HepG2 (cell line): ENCODE measurements at regions not wholly inside any gene's neighbourhood (a gene's known extent, or its start where the extent isn't known, plus 50 kb on each side); places are given as distances from the start of the nearest gene placed in this dataset.
"Not testable (repeated sequence)": the region's sequence is repeated elsewhere in the genome, so short reads cannot be mapped to it uniquely, and the experiment has no call there.

Experiments used
- ATAC-seq: fragments of 200-7000 bp; cut with Tn5 transposase; 3 replicates; pipeline ENCODE4 v1.9.1; 2020; ENCODE audit warnings: mild to moderate bottlenecking, moderate library complexity
- BruUV-seq: library from RNA; stranded (reverse); fragments of 400-500 nt; replicated peaks from 2 replicates; lab custom pipeline; 2021; lab: Mats Ljungman, UMichigan
- CTCF ChIA-PET: fragments of 300-600 bp; formaldehyde crosslinking; extraction: SDS; loops from one replicate; lab custom pipeline; 2021; ENCODE audit warnings: low total read pairs, inconsistent platforms, low intra/inter-chr PET ratio; lab: Yijun Ruan, JAX
- POLR2A ChIA-PET: fragments of 350-600 bp; sonication (Branson Sonifier 250); formaldehyde crosslinking; loops from one replicate; lab custom pipeline; 2020; ENCODE audit warnings: antibody characterized with exemption, inconsistent platforms; lab: Yijun Ruan, JAX
- DNase-seq: peaks from one replicate; pipeline ENCODE4 v3.0.0-alpha.2; 2015; ENCODE audit warnings: low spot score
- FAIRE-seq: peaks from 3 replicates; lab custom pipeline; 2011; peaks lifted over from hg19 to GRCh38; lab: Jason Lieb, UNC
- H2AFZ ChIP-seq: one replicate; pipeline ENCODE4 v1.6.1; 2011; ENCODE audit warnings: low read length, inconsistent platforms
- H3K27ac ChIP-seq: fragments of 300-600 bp; 3 replicates; pipeline ENCODE4 v1.8.0; 2011; ENCODE audit warnings: mixed run types, mild to moderate bottlenecking, mixed read lengths, low read length, inconsistent platforms; ENCODE audit not compliant: insufficient read depth; ENCODE audit errors: extremely low read length
- H3K27me3 ChIP-seq, 2 experiments: fragments of 200-600 bp in 1 of 2; 2 replicates in 1 of 2; 3 replicates in 1 of 2; pipeline versions ENCODE4 v1.6.0 to v1.8.0; 2011; ENCODE audit warnings: low read length in 2 of 2, mild to moderate bottlenecking in 2 of 2, moderate library complexity in 2 of 2, inconsistent platforms in 1 of 2; ENCODE audit not compliant: insufficient read depth in 2 of 2, control insufficient read depth in 1 of 2
- H3K36me3 ChIP-seq, 2 experiments: fragments of 200-600 bp in 1 of 2; replicated peaks in 1 of 2; 2 replicates in 1 of 2; 3 replicates in 1 of 2; pipeline versions ENCODE4 v1.5.1 to v1.8.0; 2011; ENCODE audit warnings: low read length in 2 of 2, inconsistent platforms in 1 of 2; ENCODE audit not compliant: insufficient read depth in 2 of 2, control insufficient read depth in 1 of 2
- H3K4me1 ChIP-seq: 2 replicates; pipeline ENCODE4 v1.5.1; 2012; ENCODE audit warnings: low read length, inconsistent platforms; ENCODE audit not compliant: insufficient read depth
- H3K4me2 ChIP-seq: 2 replicates; pipeline ENCODE4 v1.6.0; 2011; ENCODE audit warnings: low read depth, low read length, inconsistent platforms
- H3K4me3 ChIP-seq, 3 experiments: fragments of 200-600 bp in 1 of 3; sonication (generic), shearing (Covaris generic) in 1 of 3; replicated peaks in 1 of 3; 2 replicates each; pipeline ENCODE4 v1.5.1; 2011 to 2016; ENCODE audit warnings: low read length in 3 of 3, inconsistent platforms in 2 of 3, low read depth in 2 of 3, mild to moderate bottlenecking in 2 of 3, control low read depth in 1 of 3, mixed read lengths in 1 of 3; ENCODE audit not compliant: insufficient read depth in 1 of 3
- H3K79me2 ChIP-seq: one replicate; pipeline ENCODE4 v1.6.1; 2011; ENCODE audit warnings: low read length, inconsistent platforms; ENCODE audit not compliant: insufficient read depth
- H3K9ac ChIP-seq: 2 replicates; pipeline ENCODE4 v1.6.0; 2011; ENCODE audit warnings: mild to moderate bottlenecking, low read depth, low read length, inconsistent platforms; ENCODE audit not compliant: insufficient read depth
- H3K9me3 ChIP-seq: 2 replicates; pipeline ENCODE4 v1.5.1; 2012; ENCODE audit warnings: mild to moderate bottlenecking, low read length
- H4K20me1 ChIP-seq: 2 replicates; pipeline ENCODE4 v1.6.0; 2011; ENCODE audit warnings: inconsistent platforms, mild to moderate bottlenecking, low read length, moderate library complexity; ENCODE audit not compliant: insufficient read depth
- CENPX ChIP-seq: sonication (generic); formaldehyde crosslinking; IDR thresholded peaks from 2 replicates; pipeline ENCODE4 v1.9.0; 2021; ENCODE audit warnings: mild to moderate bottlenecking, missing genetic modification reagents, moderate library complexity
- GABPA ChIP-seq, 2 experiments: IDR thresholded peaks; 2 replicates each; pipeline ENCODE4 v1.6.1; 2011 to 2016; ENCODE audit warnings: low read depth in 2 of 2, low read length in 1 of 2, missing biosample characterization in 1 of 2, missing genetic modification characterization in 1 of 2
- HOXD1 ChIP-seq: sonication (generic); formaldehyde crosslinking; IDR thresholded peaks from 2 replicates; pipeline ENCODE4 v1.5.0; 2020; ENCODE audit warnings: missing genetic modification reagents
- ISX ChIP-seq: sonication (generic); formaldehyde crosslinking; conservative IDR thresholded peaks from 2 replicates; pipeline ENCODE4 v1.5.0; 2020; ENCODE audit warnings: missing genetic modification reagents
- MAX ChIP-seq: IDR thresholded peaks from 2 replicates; pipeline ENCODE4 v1.6.1; 2012; ENCODE audit warnings: inconsistent platforms
- MLX ChIP-seq: IDR thresholded peaks from 2 replicates; pipeline ENCODE4 v1.6.1; 2016
- NR2C2 ChIP-seq: sonication (generic); formaldehyde crosslinking; IDR thresholded peaks from 2 replicates; pipeline ENCODE4 v1.4.0; 2020; ENCODE audit warnings: missing genetic modification reagents, mild to moderate bottlenecking, moderate library complexity, borderline replicate concordance
- ZBTB1 ChIP-seq: sonication (generic); formaldehyde crosslinking; IDR thresholded peaks from 2 replicates; pipeline ENCODE4 v1.4.0; 2020; ENCODE audit warnings: missing genetic modification reagents, borderline replicate concordance
- ZFP36L1 ChIP-seq: sonication (generic); formaldehyde crosslinking; IDR thresholded peaks from 2 replicates; pipeline ENCODE4 v1.8.0; 2022; ENCODE audit warnings: mild to moderate bottlenecking, missing genetic modification reagents, moderate library complexity
- ZMAT3 ChIP-seq: sonication (generic); formaldehyde crosslinking; conservative IDR thresholded peaks from 2 replicates; pipeline ENCODE4 v1.7.0; 2021; ENCODE audit warnings: missing genetic modification reagents
- ZNF180 ChIP-seq: sonication (generic); formaldehyde crosslinking; IDR thresholded peaks from 2 replicates; pipeline ENCODE4 v1.4.0; 2020; ENCODE audit warnings: low read depth, missing genetic modification reagents, borderline replicate concordance
- ZNF253 ChIP-seq: sonication (generic); formaldehyde crosslinking; IDR thresholded peaks from 2 replicates; pipeline ENCODE4 v1.8.0; 2022; ENCODE audit warnings: mild to moderate bottlenecking, missing genetic modification reagents, borderline replicate concordance
- ZNF678 ChIP-seq: sonication (generic); formaldehyde crosslinking; IDR thresholded peaks from 2 replicates; pipeline ENCODE4 v1.4.0; 2020; ENCODE audit warnings: mild to moderate bottlenecking, missing genetic modification reagents
- ZNF775 ChIP-seq: sonication (generic); formaldehyde crosslinking; IDR thresholded peaks from 2 replicates; pipeline ENCODE4 v1.4.0; 2020; ENCODE audit warnings: missing genetic modification reagents, mild to moderate bottlenecking, moderate library complexity, borderline replicate concordance
- WGBS: methylation state at CpG from one replicate; pipeline ENCODE4 v1.1.6; 2017; ENCODE audit warnings: low lambda C conversion rate; 5-methylcytosine and 5-hydroxymethylcytosine counted together
- in situ Hi-C: cut with HindIII; loops from 2 replicates; pipeline ENCODE4 v1.10.0; 2017; ENCODE audit warnings: low pct_unique_long_range_greater_than_20kb; ENCODE audit not compliant: extremely low pct_ligation_motif_present
- intact Hi-C: fragments of 100-400 bp; cut with micrococcal nuclease; formaldehyde crosslinking; loops from one replicate; pipeline ENCODE4 v1.10.0; 2022; ENCODE audit not compliant: unreplicated experiment
- TF ChIP-seq, protein P1 (sequence below): sonication (generic); formaldehyde crosslinking; IDR thresholded peaks from 2 replicates; pipeline ENCODE4 v1.5.1; 2020; ENCODE audit warnings: mild to moderate bottlenecking, missing genetic modification reagents, moderate library complexity

- POLR2A ChIA-PET, DNase-seq, H3K79me2 ChIP-seq, H3K4me3 ChIP-seq, H3K36me3 ChIP-seq, BruUV-seq, H3K4me2 ChIP-seq, H3K4me1 ChIP-seq, in situ Hi-C loops, H3K27ac ChIP-seq, intact Hi-C loops, H3K9me3 ChIP-seq, H4K20me1 ChIP-seq, H2AFZ ChIP-seq, H3K9ac ChIP-seq, CTCF ChIA-PET, ATAC-seq, FAIRE-seq: not testable (repeated sequence)
- 42% methylated on average over 13 of the region's 24 CpGs for WGBS
- peaks cover 2 to 19% of the 10 kb centered on the region in 2 experiments; a peak in 3 of 5 replicates for H3K27me3 ChIP-seq
Measured at GRCh38 chr1:4078091-4078962, 178.3 kb upstream of the C1orf174 start.

DNA sequence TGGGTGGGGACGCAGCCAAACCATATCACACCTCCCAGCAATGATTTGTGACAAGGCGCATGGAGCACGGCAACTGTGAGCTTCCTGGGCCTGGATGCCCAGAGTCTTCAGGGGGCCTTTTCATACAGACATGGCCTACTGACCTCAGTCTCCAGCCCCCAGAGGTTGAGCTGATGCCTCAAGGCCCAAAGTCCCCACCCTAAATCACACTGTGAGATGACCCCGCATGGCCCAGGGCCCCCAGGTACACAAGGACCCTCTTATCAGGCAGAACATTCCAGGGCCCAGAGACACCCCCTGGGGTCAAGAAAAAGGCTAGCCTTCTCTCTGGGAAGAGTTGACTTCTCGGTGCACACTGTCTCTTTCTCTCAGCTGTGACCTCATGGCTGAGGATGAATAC is 179.7 kb upstream of the C1orf174 start:
- no TSS peak for BruUV-seq

More for the DNA sequence above, 179.7 kb upstream of the C1orf174 start:
- POLR2A ChIA-PET, result no interaction called here
- no peak overlapping the region for H3K4me3 ChIP-seq
- peaks cover 0 to 16% of the 10 kb centered on the region in 2 experiments; a peak in 3 of 5 replicates for H3K27me3 ChIP-seq
- no peak overlapping the region for H3K4me2 ChIP-seq
- H3K36me3 ChIP-seq, result no peaks in the 10 kb centered on the region
- DNase-seq (no peak), FAIRE-seq (no peak), ATAC-seq (no peak)
- no peaks in the 10 kb centered on the region for H3K9me3 ChIP-seq
- H3K9ac ChIP-seq, result no peak overlapping the region
- no peaks in the 10 kb centered on the region for H3K79me2 ChIP-seq
- H2AFZ ChIP-seq, result no peak overlapping the region
- in situ Hi-C loops, result no loop called here
- intact Hi-C loops, result no loop called here
- no peak overlapping the region for H3K27ac ChIP-seq
- TF ChIP-seq ZNF775 (CRISPR knock-in tag) (no peak), ISX (no peak), NR2C2 (CRISPR knock-in tag) (no peak), GABPA (IDR thresholded peaks at IDR 0.05; ENCODE audit: low read depth, low read length) (no peak), GABPA (CRISPR knock-in tag; IDR thresholded peaks at IDR 0.05; ENCODE audit: low read depth) (no peak), ZNF678 (CRISPR knock-in tag) (no peak), MLX (CRISPR knock-in tag) (no peak), ZBTB1 (CRISPR knock-in tag) (no peak), ZNF180 (CRISPR knock-in tag) (no peak), CENPX (no peak), ZMAT3 (no peak), ZFP36L1 (CRISPR knock-in tag) (no peak), MAX (no peak), ZNF253 (no peak), HOXD1 (CRISPR knock-in tag) (no peak)
- TF ChIP-seq, protein P1, sequence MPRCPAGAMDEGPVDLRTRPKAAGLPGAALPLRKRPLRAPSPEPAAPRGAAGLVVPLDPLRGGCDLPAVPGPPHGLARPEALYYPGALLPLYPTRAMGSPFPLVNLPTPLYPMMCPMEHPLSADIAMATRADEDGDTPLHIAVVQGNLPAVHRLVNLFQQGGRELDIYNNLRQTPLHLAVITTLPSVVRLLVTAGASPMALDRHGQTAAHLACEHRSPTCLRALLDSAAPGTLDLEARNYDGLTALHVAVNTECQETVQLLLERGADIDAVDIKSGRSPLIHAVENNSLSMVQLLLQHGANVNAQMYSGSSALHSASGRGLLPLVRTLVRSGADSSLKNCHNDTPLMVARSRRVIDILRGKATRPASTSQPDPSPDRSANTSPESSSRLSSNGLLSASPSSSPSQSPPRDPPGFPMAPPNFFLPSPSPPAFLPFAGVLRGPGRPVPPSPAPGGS (CRISPR knock-in tag), result no peak
- no peaks in the 10 kb centered on the region for H4K20me1 ChIP-seq
- CTCF ChIA-PET, result no interaction called here
- H3K4me1 ChIP-seq, result peaks cover 12% of the 10 kb centered on the region; the same call in 1 of the 2 replicates
- 9% methylated on average over 4 of the region's 5 CpGs for WGBS
